Panc1 (cell line): ENCODE measurements at regions not wholly inside any gene's neighbourhood (a gene's known extent, or its start where the extent isn't known, plus 50 kb on each side); places are given as distances from the start of the nearest gene placed in this dataset.

ENCODE experiments used
- ATAC-seq: fragments of 200-7000 bp; cut with Tn5 transposase; 2 replicates; pipeline ENCODE4 v1.9.1; 2020; ENCODE audit warnings: mild to moderate bottlenecking, moderate library complexity
- BruUV-seq: library from RNA; stranded (reverse); fragments of 400-500 nt; replicated peaks from 2 replicates; lab custom pipeline; 2021; lab: Mats Ljungman, UMichigan
- CTCF ChIA-PET: fragments of 300-600 bp; sonication (Branson Sonifier 250); formaldehyde crosslinking; loops from one replicate; lab custom pipeline; 2022; ENCODE audit warnings: antibody characterized with exemption; lab: Charles Lee
- POLR2A ChIA-PET: fragments of 300-600 bp; sonication (Branson Sonifier 250); formaldehyde crosslinking; loops from one replicate; lab custom pipeline; 2022; ENCODE audit warnings: antibody characterized with exemption; lab: Charles Lee
- DNase-seq: peaks from one replicate; pipeline ENCODE4 v3.0.0-alpha.2; 2010; ENCODE audit warnings: low read depth, low spot score
- H3K27ac ChIP-seq: 2 replicates; pipeline ENCODE4 v1.5.1; 2011; ENCODE audit warnings: mild to moderate bottlenecking, low read length, inconsistent platforms
- H3K27me3 ChIP-seq: fragments of 200-500 bp; sonication (Bioruptor generic); 2 replicates; pipeline ENCODE4 v1.6.0; 2014; ENCODE audit warnings: low read length, inconsistent platforms; ENCODE audit not compliant: control insufficient read depth, insufficient read depth
- H3K36me3 ChIP-seq: fragments of 200-500 bp; sonication (Bioruptor generic); 2 replicates; pipeline ENCODE4 v1.5.1; 2014; ENCODE audit warnings: inconsistent platforms, mild to moderate bottlenecking, low read length, moderate library complexity; ENCODE audit not compliant: control insufficient read depth, insufficient read depth
- H3K4me1 ChIP-seq: 2 replicates; pipeline ENCODE4 v1.5.1; 2011; ENCODE audit warnings: inconsistent platforms, mild to moderate bottlenecking, low read length, moderate library complexity; ENCODE audit not compliant: control insufficient read depth, insufficient read depth
- H3K4me3 ChIP-seq, 2 experiments: 2 replicates each; pipeline ENCODE4 v1.5.1; 2011 to 2012; ENCODE audit warnings: low read depth in 2 of 2, low read length in 2 of 2, mild to moderate bottlenecking in 2 of 2, inconsistent platforms in 1 of 2, moderate library complexity in 1 of 2
- H3K9me3 ChIP-seq: fragments of 200-500 bp; sonication (Bioruptor generic); 2 replicates; pipeline ENCODE4 v1.5.1; 2014; ENCODE audit warnings: low read depth, mild to moderate bottlenecking, inconsistent platforms, low read length, moderate library complexity; ENCODE audit not compliant: control insufficient read depth, insufficient read depth
- POLR2AphosphoS5 ChIP-seq: IDR thresholded peaks from 2 replicates; pipeline ENCODE4 v1.6.1; 2012; ENCODE audit warnings: mild to moderate bottlenecking, low read depth, low read length, moderate library complexity
- REST ChIP-seq, 2 experiments: IDR thresholded peaks; 2 replicates each; pipeline ENCODE4 v1.6.1; 2011 to 2012; ENCODE audit warnings: low read depth in 2 of 2, control low read depth in 1 of 2, low read length in 1 of 2, mild to moderate bottlenecking in 1 of 2, moderate library complexity in 1 of 2; ENCODE audit not compliant: insufficient read depth in 1 of 2
- SIN3A ChIP-seq: IDR thresholded peaks from 2 replicates; pipeline ENCODE4 v1.6.1; 2012; ENCODE audit warnings: low read depth, mild to moderate bottlenecking, low read length, moderate library complexity, borderline replicate concordance; ENCODE audit not compliant: insufficient read depth
- TCF7L2 ChIP-seq: IDR thresholded peaks from 2 replicates; pipeline ENCODE4 v1.6.1; 2011; ENCODE audit warnings: mild to moderate bottlenecking, low read depth, low read length, inconsistent platforms
- in situ Hi-C: cut with HindIII; loops from 2 replicates; pipeline ENCODE4 v1.10.0; 2016; ENCODE audit warnings: low sequenced_read_pairs, low pct_unique_long_range_greater_than_20kb
- intact Hi-C: fragments of 100-400 bp; cut with micrococcal nuclease; formaldehyde crosslinking; loops from one replicate; pipeline ENCODE4 v1.10.0; 2022; ENCODE audit not compliant: unreplicated experiment
- TF ChIP-seq, protein P1 (sequence below): fragments of 450-650 bp; IDR thresholded peaks from 2 replicates; pipeline ENCODE4 v1.5.1; 2017; ENCODE audit warnings: mild to moderate bottlenecking

GRCh38 chr3:5796541-5796940, 609.0 kb downstream of the EDEM1 start:
- Histone ChIP-seq H3K27ac (no peak overlapping the region), H3K4me1 (no peaks in the 10 kb centered on the region), H3K36me3 (no peaks in the 10 kb centered on the region), H3K9me3 (no peaks in the 10 kb centered on the region), H3K27me3 (no peaks in the 10 kb centered on the region), H3K4me3 (no peak overlapping the region)
- ATAC-seq (no peak), DNase-seq (no peak)
- no TSS peak for BruUV-seq
- ChIA-PET CTCF (no interaction called here), POLR2A (no interaction called here)
- intact Hi-C loops = no loop called here
- no peak for TF ChIP-seq TCF7L2
- TF ChIP-seq, protein P1, sequence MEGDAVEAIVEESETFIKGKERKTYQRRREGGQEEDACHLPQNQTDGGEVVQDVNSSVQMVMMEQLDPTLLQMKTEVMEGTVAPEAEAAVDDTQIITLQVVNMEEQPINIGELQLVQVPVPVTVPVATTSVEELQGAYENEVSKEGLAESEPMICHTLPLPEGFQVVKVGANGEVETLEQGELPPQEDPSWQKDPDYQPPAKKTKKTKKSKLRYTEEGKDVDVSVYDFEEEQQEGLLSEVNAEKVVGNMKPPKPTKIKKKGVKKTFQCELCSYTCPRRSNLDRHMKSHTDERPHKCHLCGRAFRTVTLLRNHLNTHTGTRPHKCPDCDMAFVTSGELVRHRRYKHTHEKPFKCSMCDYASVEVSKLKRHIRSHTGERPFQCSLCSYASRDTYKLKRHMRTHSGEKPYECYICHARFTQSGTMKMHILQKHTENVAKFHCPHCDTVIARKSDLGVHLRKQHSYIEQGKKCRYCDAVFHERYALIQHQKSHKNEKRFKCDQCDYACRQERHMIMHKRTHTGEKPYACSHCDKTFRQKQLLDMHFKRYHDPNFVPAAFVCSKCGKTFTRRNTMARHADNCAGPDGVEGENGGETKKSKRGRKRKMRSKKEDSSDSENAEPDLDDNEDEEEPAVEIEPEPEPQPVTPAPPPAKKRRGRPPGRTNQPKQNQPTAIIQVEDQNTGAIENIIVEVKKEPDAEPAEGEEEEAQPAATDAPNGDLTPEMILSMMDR = no peak
- no peak for TF ChIP-seq SIN3A
- TF ChIP-seq POLR2AphosphoS5 = no peak
- TF ChIP-seq REST (IDR thresholded peaks at IDR 0.05; ENCODE audit: insufficient read depth in 1 of 2, low read depth in 2 of 2, low read length in 1 of 2) = no peak
- in situ Hi-C loops = no loop called here

DNA sequence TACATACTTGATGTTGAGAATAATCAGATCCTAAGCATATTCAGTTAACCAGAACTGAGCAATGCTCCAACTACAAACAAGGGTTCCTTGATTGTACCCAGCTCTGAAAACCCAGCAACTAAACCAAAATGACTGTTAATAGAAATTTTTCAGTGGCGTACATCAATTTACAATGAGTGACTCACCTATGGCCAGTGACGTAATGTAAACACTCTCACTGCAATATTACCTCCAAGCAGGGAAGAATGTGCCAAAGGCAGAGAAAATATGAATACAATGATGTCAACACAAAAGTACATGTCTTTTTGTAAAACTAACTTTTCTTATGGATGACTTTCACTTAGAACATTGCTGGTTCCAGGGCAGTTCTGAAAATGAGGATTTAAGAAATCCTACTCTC, 611.3 kb downstream of the EDEM1 start:
- ChIA-PET POLR2A (no interaction called here), CTCF (no interaction called here)
- Histone ChIP-seq H3K4me3 (no peak overlapping the region), H3K27me3 (no peaks in the 10 kb centered on the region), H3K4me1 (no peaks in the 10 kb centered on the region), H3K27ac (no peak overlapping the region), H3K36me3 (no peaks in the 10 kb centered on the region), H3K9me3 (no peaks in the 10 kb centered on the region)
- no TSS peak for BruUV-seq
- ATAC-seq (no peak), DNase-seq (no peak)
- in situ Hi-C loops (no loop called here), intact Hi-C loops (no loop called here)
- no peak for TF ChIP-seq TCF7L2
- TF ChIP-seq, protein P1 = no peak
- TF ChIP-seq SIN3A = no peak
- no peak for TF ChIP-seq POLR2AphosphoS5
- no peak for TF ChIP-seq REST (IDR thresholded peaks at IDR 0.05; ENCODE audit: insufficient read depth in 1 of 2, low read depth in 2 of 2, low read length in 1 of 2)
